Stimulated activated CD8-positive, alpha-beta memory T cell treated with anti-CD3 and anti-CD28 coated beads, Interleukin-4, amount 100 ng/mL, for 24 hours (primary cell): ENCODE measurements at regions not wholly inside any gene's neighbourhood (a gene's known extent, or its start where the extent isn't known, plus 50 kb on each side); places are given as distances from the start of the nearest gene placed in this dataset.
"Not testable (repeated sequence)": the region's sequence is repeated elsewhere in the genome, so short reads cannot be mapped to it uniquely, and the experiment has no call there.

Experiments used
- DNase-seq: peaks from one replicate; pipeline ENCODE4 v3.0.0-alpha.2; 2020; ENCODE audit warnings: low read depth

DNA sequence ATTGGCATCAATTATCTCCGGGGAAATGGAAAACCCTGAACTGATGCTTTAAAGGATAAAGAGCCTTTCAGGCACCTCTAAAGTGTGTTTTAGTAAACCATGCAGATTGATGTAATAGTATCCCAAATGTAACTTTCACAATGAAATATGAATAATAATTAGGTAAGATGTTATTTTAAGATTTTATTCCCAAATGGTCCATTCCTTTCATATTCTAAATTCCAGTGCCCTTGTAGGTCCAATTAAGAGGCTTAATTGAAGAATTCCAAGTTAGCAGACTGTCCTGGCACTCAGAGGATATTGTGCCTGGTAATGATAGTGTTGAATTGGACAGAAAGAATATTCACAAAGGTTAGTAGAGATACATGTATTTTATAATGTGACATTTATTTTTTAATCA lies 352.5 kb upstream of the NUDT12 start:
- DNase-seq: no peak

DNA sequence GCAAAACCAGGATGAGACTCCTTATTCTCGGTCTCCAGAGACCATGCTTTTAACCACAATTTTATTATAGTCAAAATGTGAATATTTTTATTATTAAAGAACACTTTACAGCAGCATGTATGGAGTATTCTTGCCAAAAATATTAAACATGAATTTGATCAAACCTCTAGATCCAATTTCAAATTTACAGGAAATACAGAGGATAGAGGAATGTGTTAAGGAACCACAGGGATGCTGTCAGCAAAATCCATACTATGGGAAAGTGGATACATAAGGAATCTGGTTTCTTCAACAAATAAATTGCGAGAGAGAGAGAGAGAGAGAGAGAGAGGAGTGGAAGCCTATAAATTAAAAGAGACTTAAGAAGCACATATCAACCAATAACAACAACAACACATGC lies 348.2 kb upstream of the NUDT12 start:
- DNase-seq: no peak

DNA sequence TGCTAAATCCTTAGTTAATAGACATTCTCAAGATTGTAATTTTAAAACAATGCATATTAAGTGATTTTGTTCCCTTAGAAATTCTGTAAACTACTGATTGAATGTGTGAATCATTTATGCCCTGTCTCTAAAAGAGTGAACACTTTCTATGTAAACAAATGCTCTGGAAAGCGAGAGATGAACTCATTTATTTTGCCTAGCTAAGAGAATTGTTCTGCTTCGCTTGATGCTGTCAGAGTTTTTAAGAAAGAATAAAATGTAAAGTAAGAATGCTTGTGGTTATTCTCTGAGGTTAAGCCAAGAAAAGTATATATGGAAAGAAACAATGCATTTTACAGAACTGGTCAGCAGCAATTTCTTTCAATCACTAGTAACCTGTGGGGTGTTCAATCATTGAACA lies 347.4 kb upstream of the NUDT12 start:
- no peak for DNase-seq

DNA sequence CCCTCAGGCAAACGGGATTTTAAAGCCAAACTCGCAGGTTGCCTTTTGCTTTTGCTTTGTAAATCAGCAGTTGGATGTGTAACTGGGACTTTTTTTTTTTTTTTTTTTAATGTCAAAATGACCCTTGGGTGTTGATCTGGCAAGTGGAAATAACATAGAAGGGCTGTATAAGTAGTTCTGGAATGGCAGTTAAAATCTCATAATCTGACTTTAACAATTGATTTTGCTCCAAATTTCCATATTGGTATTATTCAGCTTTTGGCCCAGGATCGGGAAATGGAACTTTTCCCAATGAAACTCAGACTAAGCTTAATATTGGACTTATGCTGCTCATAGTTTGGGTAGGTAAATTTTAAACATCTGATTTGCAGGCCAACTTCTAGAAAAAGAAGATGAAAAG lies 346.8 kb upstream of the NUDT12 start:
- no peak for DNase-seq

DNA sequence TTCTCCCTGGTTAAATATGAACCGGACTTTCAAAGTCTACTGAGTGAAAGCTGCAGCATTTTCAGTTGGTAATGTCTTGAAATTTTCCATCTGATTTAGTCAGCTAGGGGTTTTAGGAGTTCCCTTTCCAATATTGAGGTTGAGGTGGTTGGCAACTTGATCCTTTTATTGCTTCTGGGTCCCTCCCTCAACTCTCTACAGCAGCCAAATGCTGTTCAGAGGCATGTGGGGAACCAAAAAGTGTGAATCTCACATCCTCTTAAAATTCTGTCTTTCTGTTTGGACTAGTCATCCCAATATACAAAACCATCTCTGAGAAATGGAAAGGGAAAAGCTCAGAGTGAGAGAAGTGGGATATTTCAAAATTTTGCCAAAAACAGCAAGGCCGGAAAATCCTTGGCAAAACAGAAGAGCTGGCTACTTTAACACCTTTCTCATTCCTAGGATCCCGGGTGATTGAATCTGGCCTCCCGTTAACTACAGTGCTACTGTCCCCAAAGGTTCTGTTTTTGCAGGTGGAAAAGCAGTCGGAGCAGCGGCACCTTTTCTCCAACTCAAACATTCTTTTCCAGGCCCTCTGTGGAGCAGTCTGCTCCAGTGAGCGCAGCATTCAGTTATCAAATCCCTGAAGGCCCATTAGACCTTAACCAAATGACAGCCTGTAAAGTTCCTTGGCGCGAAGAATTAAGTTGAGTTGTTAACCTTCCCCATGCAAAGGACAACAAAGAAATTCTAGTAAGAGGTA lies 345.9 kb upstream of the NUDT12 start:
- DNase-seq: no peak

DNA sequence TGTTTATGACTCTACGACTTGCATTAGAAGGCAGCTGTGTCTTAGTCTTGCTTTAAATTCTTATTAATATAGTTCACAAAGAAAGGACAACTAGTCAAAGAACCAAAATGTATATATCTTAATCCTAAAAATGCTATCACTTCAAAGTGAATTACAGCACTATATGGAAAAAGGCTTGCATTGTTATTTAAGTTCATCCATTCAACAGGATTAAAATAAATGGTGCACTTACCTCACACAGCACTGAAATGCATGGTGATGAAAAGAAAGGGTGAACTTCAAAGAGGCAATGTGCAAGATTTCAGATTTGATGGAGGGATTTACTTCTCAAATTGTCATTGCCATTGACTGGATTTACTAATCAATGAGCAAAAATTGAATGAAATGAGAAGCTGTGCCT lies 344.4 kb upstream of the NUDT12 start:
- no peak for DNase-seq

DNA sequence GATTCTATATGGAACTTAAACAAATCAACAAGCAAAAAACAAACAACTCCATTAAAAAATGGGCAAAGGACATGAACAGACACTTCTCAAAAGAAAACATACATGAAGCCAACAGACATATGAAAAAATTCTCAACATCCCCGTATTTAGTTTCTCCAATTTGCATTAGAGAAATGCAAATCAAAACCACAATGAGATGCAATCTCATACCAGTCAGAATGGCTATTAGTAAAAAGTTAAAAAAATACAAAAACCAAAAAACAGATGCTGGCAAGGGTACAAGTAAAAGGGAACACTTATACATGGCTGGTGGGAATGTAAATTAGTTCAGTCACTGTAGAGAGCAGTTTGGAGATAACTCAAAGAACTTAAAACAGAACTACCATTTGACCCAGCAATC lies 342.1 kb upstream of the NUDT12 start:
- no peak for DNase-seq

DNA sequence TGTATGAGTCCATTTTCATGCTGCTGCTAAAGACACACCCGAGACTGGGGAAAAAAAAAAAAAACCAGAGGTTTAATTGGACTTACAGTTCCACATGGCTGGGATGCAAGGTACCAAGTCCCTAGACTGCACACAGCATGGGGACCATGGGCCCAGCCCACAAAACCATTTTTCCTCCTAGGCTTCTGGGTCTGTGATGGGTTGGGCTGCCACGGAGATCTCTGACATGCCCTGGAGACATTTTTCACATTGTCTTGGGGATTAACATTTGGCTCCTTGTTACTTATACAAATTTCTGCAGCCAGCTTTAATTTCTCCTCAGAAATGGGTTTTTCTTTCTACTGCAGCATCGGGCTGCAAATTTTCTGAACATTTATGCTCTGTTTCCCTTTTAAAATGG lies 340.3 kb upstream of the NUDT12 start:
- DNase-seq: no peak

DNA sequence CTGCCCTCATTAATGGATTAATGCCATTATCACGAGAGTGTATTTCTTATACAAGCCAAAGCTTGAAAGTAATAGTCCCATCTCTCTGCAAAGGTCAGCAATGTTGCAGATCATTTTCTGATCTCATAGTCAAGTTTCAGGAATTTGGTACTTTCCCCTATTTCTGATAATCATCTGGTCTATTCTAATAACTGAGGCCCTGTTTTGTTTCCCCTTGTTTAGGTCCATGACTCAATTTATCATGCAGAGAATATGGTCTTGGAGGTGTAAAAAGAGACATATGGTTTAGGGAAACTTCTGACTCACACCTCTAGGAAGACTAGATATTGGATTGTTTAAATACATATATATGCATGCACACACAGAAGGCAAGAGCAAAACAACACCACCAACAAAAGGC lies 339.3 kb upstream of the NUDT12 start:
- DNase-seq: no peak

DNA sequence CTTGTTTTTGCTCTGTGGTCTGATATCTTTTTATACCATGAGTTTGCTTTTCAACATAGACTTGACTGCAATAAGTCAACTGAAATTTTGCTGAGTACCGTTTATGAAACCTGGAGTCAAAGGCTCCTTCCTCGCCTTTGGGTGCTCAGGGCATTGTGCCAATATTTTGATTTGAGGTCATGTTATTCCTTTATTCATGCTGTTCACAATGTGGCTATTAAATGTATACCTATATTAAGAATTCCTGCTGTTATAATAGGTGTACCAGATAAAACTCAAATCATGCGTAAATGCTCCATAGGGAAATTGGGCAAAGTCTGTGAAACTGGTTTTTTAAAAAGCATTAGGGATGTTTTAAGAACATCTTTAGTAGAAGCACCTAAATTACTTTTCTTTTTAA lies 334.0 kb upstream of the NUDT12 start:
- DNase-seq: no peak

DNA sequence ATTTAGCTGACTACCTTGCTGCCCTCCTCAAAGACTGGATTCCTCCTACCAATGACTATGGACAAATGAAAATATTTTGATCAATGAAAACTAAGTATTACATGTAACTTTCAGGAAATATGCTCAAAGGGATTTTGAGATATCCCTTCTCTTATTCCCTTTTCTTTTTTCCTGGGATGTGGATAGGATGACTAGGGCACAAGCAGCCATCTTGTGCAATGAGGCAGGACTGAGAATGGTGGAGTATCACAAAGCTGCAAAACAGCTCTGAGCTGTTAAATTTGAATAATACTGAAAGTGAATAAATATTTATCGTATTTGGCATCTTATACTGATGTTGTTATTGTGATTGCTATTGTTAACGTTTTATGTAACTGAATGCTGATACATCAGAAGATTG lies 333.1 kb upstream of the NUDT12 start:
- DNase-seq: no peak

DNA sequence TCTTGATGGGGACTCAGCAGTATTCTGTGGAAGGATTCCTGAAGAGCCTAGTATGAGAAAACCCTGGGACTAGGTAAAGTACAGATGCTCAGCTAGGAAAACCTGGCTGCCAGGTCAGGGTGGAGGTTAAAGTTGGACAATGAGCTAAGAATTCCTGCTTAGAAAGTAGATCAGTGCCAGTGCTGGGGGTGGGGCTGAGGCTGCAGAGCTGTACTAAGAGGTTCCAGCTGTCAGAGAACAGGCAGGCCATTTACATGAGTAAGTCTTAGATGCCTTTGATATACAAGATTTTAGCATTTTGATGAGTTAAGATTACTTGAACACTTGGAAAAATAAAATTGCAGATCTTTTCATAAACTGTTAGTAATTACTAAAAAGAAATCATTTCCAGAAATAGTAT lies 332.3 kb upstream of the NUDT12 start:
- DNase-seq: no peak

DNA sequence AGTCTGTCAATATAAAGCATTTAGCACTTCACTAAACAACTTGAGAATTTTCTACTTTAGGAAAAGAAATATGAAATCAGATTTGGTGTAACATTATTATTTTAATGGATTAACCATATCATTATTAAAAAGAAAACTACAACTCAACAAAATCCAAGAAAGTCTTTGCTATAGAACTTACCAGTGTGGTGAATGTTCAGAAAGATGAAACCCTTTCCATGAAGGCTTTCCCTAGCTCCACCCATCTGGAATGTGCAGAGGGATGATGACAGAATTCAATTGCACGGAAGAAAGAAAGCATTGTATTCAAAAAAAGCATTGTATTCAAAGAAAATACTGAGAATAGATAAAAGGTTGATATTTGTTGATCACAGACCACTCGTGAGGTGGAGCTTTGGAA lies 328.6 kb upstream of the NUDT12 start:
- no peak for DNase-seq

DNA sequence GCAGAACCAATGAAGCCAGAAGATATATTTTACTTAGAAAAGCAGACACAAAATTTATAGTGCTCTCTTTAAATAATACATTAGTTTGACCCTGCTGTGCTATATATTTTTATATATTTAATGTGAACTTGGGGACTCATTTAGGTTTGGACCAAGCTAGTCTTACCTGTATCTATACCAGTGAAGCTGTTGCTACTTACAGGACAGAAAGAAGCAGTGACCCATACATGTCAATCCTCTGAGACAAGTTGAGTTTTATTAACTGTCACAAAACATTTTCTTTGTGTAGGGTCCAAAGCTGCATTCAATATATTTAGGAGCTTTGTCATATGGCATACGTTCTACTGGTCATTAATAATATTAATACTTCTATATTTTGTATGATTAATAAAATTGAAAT lies 327.7 kb upstream of the NUDT12 start:
- no peak for DNase-seq

DNA sequence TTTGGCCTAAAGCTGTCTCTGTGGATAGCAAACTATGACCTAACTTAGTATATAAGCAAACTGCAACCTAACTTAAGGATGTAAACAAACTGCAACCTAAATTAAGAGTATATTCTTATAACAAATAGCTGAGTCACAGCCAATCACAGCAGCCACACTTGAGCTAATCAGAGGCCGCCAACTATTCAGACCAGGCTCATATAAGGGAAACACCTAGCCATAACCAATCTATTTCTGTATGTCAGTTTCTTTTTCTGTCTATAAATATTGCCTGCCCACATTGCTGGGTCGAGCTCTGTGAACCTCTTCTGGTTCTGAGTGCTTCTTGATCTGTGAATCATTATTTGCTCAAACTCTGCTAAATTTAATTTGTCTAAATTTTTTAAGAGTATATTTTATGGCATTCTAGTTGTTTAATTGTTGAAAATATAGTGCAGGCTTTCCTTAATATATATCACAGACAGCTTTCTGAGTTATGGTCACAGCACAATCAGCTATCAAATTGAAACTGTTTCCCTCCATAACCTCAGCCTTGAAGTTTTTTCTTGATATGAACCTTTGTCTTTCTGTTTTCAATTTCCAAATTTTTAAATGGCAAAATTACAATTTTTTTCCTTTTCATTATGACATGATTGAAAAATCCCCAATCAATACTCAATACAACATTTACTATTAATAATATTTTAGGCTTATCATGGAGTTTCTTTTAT lies 327.1 kb upstream of the NUDT12 start:
- no peak for DNase-seq

DNA sequence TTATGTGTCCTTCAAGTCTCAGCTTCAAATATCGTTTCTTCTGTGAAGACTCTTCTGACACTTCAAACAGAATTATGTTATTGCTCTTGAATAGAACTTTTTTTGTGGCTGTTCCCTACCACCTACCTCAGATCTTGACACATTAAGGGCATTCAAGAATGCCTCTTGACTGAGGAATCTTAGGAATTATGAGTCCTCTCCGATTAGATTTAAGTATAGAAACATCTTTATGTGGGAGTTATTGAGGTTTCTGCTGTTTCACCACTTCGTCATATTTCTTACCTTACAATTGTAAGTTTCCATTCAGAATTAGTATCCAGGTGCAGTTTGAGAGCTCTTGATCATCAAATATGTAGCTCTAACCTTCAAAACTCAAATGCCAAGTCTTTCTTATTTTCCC lies 324.2 kb upstream of the NUDT12 start:
- no peak for DNase-seq

DNA sequence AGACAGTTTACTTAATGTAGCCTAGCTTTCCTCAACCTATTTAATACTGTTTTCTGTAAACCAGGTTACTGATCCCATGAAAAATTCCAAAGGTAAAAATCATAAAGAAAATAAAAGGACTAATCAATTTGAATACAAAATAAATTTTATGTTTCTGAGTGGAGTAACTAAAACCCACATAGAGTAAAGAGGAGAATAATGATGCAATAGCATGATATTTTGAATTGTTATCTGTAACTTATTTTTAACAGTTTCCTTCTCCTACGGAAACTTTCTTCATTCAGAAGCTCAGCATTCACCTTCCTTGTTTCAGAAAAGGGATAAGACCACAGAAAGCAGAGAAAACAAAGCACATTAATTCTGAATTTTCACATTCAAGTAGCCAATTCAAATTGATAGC lies 320.6 kb upstream of the NUDT12 start:
- DNase-seq: no peak

DNA sequence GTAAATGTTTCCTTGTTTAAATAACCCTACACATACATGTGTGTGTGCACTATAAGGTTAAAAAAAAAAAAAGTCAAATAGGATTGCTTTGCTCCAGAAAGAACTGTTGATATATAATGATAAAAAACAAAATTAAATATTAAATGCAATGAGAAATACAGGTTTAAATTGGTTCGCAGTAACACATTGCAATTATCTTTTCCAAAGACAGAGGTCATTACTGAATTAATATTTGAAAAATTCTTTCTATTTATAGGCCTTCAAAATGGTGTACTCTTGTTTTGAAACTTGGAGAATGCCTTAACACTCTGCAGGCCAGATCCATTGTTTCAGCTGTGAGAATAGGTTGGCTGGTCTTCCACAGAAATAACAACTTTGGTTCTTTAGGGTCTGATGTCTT lies 319.0 kb upstream of the NUDT12 start:
- DNase-seq: no peak

DNA sequence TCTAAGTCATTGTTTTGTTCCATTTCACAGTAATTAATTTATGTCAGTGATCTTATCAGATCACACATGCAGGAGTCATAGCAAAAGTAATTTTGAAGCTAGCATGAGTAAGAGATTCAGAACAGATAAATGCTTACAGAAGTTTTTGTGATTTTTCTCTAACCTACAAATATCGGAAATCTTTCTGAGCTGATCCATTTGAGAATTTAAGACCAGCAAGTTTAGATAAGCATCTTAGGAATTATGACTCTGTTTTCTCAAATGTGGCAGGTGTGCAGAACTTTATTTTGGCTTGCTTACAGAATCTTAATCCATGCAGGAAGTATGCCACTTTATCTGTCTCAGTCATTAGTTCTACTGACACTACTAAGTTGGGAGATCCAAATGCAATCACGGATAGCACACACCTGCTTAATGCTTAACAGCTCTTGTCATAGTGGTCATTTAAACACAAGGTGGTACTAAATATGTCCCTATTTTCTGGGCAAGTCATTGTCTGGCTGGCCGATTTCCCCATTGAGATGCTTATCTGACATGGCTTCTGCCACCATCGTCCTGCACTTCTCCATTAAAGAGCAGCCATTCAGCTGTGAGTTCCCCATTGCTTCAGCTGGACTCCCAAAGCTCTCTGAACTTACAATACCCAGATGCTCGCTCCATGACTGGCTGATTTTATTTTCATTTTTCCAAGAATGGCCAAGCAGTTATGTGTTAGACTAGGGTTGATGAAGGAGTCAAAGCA lies 305.4 kb upstream of the NUDT12 start:
- DNase-seq: no peak

DNA sequence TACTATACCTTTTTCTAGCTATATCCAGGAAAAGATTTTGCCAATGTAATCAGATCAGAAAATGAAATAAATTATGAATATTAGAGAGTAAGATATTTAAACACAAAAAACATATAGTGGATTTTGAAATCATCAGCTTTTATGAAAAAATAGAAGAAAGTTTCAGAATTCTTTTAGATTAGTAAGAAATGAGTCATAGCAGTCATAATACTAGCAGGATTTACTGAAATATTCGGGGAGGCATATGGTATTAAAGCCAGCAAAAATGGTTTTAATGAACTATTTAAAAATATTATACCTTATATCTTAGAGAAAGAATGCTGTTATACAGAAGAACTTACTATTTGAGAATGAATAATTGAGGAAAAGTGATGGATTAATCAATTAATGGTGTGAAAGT lies 303.6 kb upstream of the NUDT12 start:
- no peak for DNase-seq

DNA sequence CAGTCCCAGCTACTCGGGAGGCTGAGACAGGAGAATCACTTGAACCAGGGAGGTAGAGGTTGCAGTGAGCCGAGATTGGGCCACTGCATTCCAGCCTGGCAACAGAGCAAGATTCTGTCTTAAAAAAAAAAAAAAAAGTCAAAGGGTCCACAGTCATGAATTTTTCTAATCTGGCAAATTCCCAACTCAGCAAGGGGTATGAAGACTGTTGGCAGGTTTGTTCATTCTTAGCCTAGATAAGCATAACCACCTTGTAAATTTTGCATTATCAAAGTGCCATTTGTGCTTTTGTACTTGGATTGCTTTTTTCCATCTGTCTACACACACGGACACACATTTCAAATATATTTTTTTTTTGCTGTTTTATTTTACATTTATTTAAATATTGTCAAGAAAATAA lies 299.8 kb upstream of the NUDT12 start:
- no peak for DNase-seq

DNA sequence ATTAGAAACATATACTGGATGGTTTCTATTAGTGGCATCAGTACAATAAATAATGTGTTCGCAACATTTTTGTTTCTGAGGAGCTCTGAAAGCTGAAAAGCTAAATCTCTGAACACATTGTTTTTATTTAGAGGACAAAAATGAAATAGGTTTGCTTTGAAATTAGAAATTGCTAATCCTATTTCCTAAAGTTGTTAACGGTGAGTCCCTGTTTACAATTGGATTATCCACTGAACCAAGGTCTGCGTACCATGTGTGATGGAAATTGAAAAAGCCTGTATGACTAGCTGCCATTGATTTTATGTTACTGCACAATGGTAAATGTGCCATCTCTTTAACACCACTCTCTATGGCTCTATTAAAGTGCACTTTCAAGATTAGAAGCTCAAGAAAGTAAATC lies 297.7 kb upstream of the NUDT12 start:
- no peak for DNase-seq

DNA sequence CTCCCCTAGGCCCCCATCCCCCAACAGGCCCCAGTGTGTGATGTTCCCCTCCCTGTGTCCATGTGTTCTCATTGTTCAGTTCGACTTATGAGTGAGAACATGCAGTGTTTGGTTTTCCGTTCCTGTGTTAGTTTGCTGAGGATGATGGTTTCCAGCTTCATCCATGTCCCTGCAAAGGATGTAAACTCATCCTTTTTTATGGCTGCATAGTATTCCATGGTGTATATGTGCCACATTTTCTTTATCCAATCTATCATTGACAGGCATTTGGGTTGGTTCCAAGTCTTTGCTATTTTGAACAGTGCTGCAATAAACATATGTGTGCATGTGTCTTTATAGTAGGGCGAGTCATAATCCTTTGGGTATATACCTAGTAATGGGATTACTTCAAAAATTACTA lies 295.8 kb upstream of the NUDT12 start:
- DNase-seq: not testable (repeated sequence)
